ENCODE measurements at regions not wholly inside any gene's neighbourhood (a gene's known extent, or its start where the extent isn't known, plus 50 kb on each side); places are given as distances from the start of the nearest gene placed in this dataset.

DNA sequence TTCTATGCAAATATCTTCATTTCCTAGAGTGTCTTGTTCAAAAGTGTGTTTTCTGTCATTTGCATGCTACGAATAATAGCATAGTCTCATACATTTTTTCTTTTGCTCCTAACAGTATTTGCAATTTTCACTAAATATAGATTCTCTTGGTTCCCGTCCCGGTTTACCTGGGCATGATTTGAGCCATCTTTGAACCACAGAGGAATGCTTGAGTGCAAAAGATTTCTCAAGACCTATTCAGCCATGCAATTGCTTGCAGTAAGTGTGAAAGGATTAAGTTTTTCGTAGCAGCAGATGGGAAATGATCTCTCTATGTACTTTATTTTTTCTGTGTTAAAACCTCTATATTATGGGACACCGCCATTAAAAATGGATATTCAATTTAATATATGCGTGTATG is 733.0 kb downstream of the ZPLD1 start:
- TF ChIP-seq YY1 (IDR thresholded peaks at IDR 0.05; ENCODE audit: insufficient read depth, insufficient read length) (no peak), ZNF274 (IDR thresholded peaks at IDR 0.05; ENCODE audit: low read depth, low read length) (no peak), SUZ12 (IDR thresholded peaks at IDR 0.05; ENCODE audit: extremely low read depth, insufficient read depth, insufficient read length) (no peak)
